HG02870 (cell line): ENCODE measurements at regions not wholly inside any gene's neighbourhood (a gene's known extent, or its start where the extent isn't known, plus 50 kb on each side); places are given as distances from the start of the nearest gene placed in this dataset.
A peak's percentile ranks its signal among the peaks of the same experiment; 100 is the strongest.

Source experiments
- ATAC-seq: cut with Tn5 transposase; IDR thresholded peaks from one replicate; pipeline ENCODE4 v1.9.1; 2021; ENCODE audit warnings: mild to moderate bottlenecking, moderate library complexity; ENCODE audit not compliant: unreplicated experiment

- ATAC-seq, result peak; percentile 98
These were observed 58.8 kb upstream of the LYPD6 start for GRCh38 chr2:149271575-149271974.

GRCh38 chr2:149278161-149278871 is 52.1 kb upstream of the LYPD6 start:
- no peak for ATAC-seq

- ATAC-seq, result no peak
These were observed 51.5 kb upstream of the LYPD6 start for GRCh38 chr2:149278872-149279264.
